ENCODE measurements at regions not wholly inside any gene's neighbourhood (a gene's known extent, or its start where the extent isn't known, plus 50 kb on each side); places are given as distances from the start of the nearest gene placed in this dataset.
"Not testable (repeated sequence)": the region's sequence is repeated elsewhere in the genome, so short reads cannot be mapped to it uniquely, and the experiment has no call there.

GRCh38 chr13:39835253-39835652, 179.8 kb downstream of the COG6 start:
- Histone ChIP-seq H3K36me3 (no peaks in the 10 kb centered on the region), H3K4me1 (no peaks in the 10 kb centered on the region), H3K9me3 (no peaks in the 10 kb centered on the region), H3K27ac (no peak overlapping the region), H3K27me3 (replicated peaks in 1 of 7) (no peaks in the 10 kb centered on the region), H3K4me3 (no peak overlapping the region)
- DNase-seq: no peak
- TF ChIP-seq CTCF (IDR thresholded peaks at IDR 0.05 in 8 of 11, conservative IDR thresholded peaks at IDR 0.05 in 3 of 11) (no peak), POLR2AphosphoS5 (IDR thresholded peaks at IDR 0.05) (no peak), POLR2A (IDR thresholded peaks at IDR 0.05) (no peak)
- 82 to 89% (median 88%) methylated on average over 7 of the region's 7 CpGs for WGBS, 5 donors
- intact Hi-C loops (cut with DNase I; ENCODE audit: low total_unique reads): no loop called here

- Histone ChIP-seq H3K4me1 (no peaks in the 10 kb centered on the region), H3K27me3 (replicated peaks in 1 of 7) (no peaks in the 10 kb centered on the region), H3K36me3 (no peaks in the 10 kb centered on the region), H3K9me3 (no peaks in the 10 kb centered on the region), H3K27ac (no peak overlapping the region), H3K4me3 (no peak overlapping the region)
- 68 to 91% (median 75%) methylated on average over 2 of the region's 2 CpGs for WGBS, 5 donors
- no peak for TF ChIP-seq POLR2AphosphoS5 (IDR thresholded peaks at IDR 0.05)
- TF ChIP-seq CTCF (IDR thresholded peaks at IDR 0.05 in 8 of 11, conservative IDR thresholded peaks at IDR 0.05 in 3 of 11): no peak
- TF ChIP-seq POLR2A (IDR thresholded peaks at IDR 0.05): no peak
- intact Hi-C loops (cut with DNase I; ENCODE audit: low total_unique reads): no loop called here
- no peak for DNase-seq
These were observed 180.6 kb downstream of the COG6 start for GRCh38 chr13:39836038-39836437.

GRCh38 chr13:39837866-39838265, 182.4 kb downstream of the COG6 start:
- DNase-seq; intact Hi-C loops (cut with DNase I; ENCODE audit: low total_unique reads); H3K4me1 ChIP-seq; H3K4me3 ChIP-seq; H3K27ac ChIP-seq; H3K36me3 ChIP-seq; H3K27me3 ChIP-seq (replicated peaks in 1 of 7); H3K9me3 ChIP-seq: not testable (repeated sequence)
- 74 to 93% (median 80%) methylated on average over 1 of the region's 1 CpG for WGBS, 5 donors

- Histone ChIP-seq H3K27ac (no peak overlapping the region), H3K4me1 (no peaks in the 10 kb centered on the region), H3K36me3 (no peaks in the 10 kb centered on the region), H3K9me3 (no peaks in the 10 kb centered on the region), H3K4me3 (no peak overlapping the region), H3K27me3 (replicated peaks in 1 of 7) (no peaks in the 10 kb centered on the region)
- DNase-seq: no peak
- TF ChIP-seq POLR2AphosphoS5 (IDR thresholded peaks at IDR 0.05): no peak
- no peak for TF ChIP-seq CTCF (IDR thresholded peaks at IDR 0.05 in 8 of 11, conservative IDR thresholded peaks at IDR 0.05 in 3 of 11)
- TF ChIP-seq POLR2A (IDR thresholded peaks at IDR 0.05): no peak
- 77 to 94% (median 88%) methylated on average over 3 of the region's 3 CpGs for WGBS, 5 donors
- intact Hi-C loops (cut with DNase I; ENCODE audit: low total_unique reads): no loop called here
These were observed 184.7 kb downstream of the COG6 start for GRCh38 chr13:39840201-39840600.

- H3K36me3 ChIP-seq: no peaks in the 10 kb centered on the region
- WGBS, 5 donors: 75 to 89% (median 82%) methylated on average over 3 of the region's 3 CpGs
- DNase-seq: no peak
- H3K4me1 ChIP-seq: no peaks in the 10 kb centered on the region
- H3K4me3 ChIP-seq: no peak overlapping the region
- no peaks in the 10 kb centered on the region for H3K27me3 ChIP-seq (replicated peaks in 1 of 7)
- no peak overlapping the region for H3K27ac ChIP-seq
- peaks cover 0 to 10% (median 3%) of the 10 kb centered on the region in 8 donors for H3K9me3 ChIP-seq
- TF ChIP-seq POLR2AphosphoS5 (IDR thresholded peaks at IDR 0.05) (no peak), POLR2A (IDR thresholded peaks at IDR 0.05) (no peak), CTCF (IDR thresholded peaks at IDR 0.05 in 8 of 11, conservative IDR thresholded peaks at IDR 0.05 in 3 of 11) (no peak)
- intact Hi-C loops (cut with DNase I; ENCODE audit: low total_unique reads): no loop called here
These were observed 191.9 kb downstream of the COG6 start for GRCh38 chr13:39847336-39847735.
